ENCODE measurements at regions not wholly inside any gene's neighbourhood (a gene's known extent, or its start where the extent isn't known, plus 50 kb on each side); places are given as distances from the start of the nearest gene placed in this dataset.

- DNase-seq = peak; percentile 85
- peak overlapping the region; percentile 74 for H3K27ac ChIP-seq
- H3K36me3 ChIP-seq = no peaks in the 10 kb centered on the region
- ATAC-seq = peak; percentile 86
- peaks cover 7% of the 10 kb centered on the region for H3K4me1 ChIP-seq
- no peaks in the 10 kb centered on the region for H3K27me3 ChIP-seq
- intact Hi-C loops (cut with DNase I) = no loop called here
- no peaks in the 10 kb centered on the region for H3K9me3 ChIP-seq
- no peak for TF ChIP-seq CTCF (IDR thresholded peaks at IDR 0.05)
- H3K4me3 ChIP-seq = no peak overlapping the region
These were observed 54.3 kb downstream of the FAM241B start for GRCh38 chr10:69684020-69684980.

- TF ChIP-seq CTCF (IDR thresholded peaks at IDR 0.05) = no peak
- peak; percentile 13 for ATAC-seq
- no peaks in the 10 kb centered on the region for H3K36me3 ChIP-seq
These were observed 54.9 kb downstream of the FAM241B start for GRCh38 chr10:69684981-69685353.

GRCh38 chr10:69685426-69685801, 55.4 kb downstream of the FAM241B start:
- no peak for TF ChIP-seq CTCF (IDR thresholded peaks at IDR 0.05)
- no peak for DNase-seq

More at GRCh38 chr10:69684981-69685353, 54.9 kb downstream of the FAM241B start:
- Histone ChIP-seq H3K27me3 (no peaks in the 10 kb centered on the region), H3K27ac (peak overlapping the region; percentile 74), H3K4me3 (no peak overlapping the region), H3K4me1 (peaks cover 7% of the 10 kb centered on the region), H3K9me3 (no peaks in the 10 kb centered on the region)
- intact Hi-C loops (cut with DNase I) = no loop called here
- DNase-seq = peak; percentile 41

GRCh38 chr10:69685802-69686585, 55.9 kb downstream of the FAM241B start:
- Histone ChIP-seq H3K9me3 (no peaks in the 10 kb centered on the region), H3K4me1 (peaks cover 7% of the 10 kb centered on the region), H3K36me3 (no peaks in the 10 kb centered on the region), H3K27me3 (no peaks in the 10 kb centered on the region), H3K4me3 (no peak overlapping the region), H3K27ac (peak overlapping the region; percentile 11)
- no peak for TF ChIP-seq CTCF (IDR thresholded peaks at IDR 0.05)
- ATAC-seq (peak; percentile 15), DNase-seq (peak; percentile 66)
- intact Hi-C loops (cut with DNase I) = no loop called here

More at GRCh38 chr10:69685426-69685801, 55.4 kb downstream of the FAM241B start:
- intact Hi-C loops (cut with DNase I) = no loop called here
- Histone ChIP-seq H3K27me3 (no peaks in the 10 kb centered on the region), H3K4me3 (no peak overlapping the region), H3K27ac (peak overlapping the region; percentile 74), H3K9me3 (no peaks in the 10 kb centered on the region), H3K36me3 (no peaks in the 10 kb centered on the region), H3K4me1 (peaks cover 7% of the 10 kb centered on the region)
- ATAC-seq = no peak

GRCh38 chr10:69686866-69687265, 56.8 kb downstream of the FAM241B start:
- intact Hi-C loops (cut with DNase I) = no loop called here
- ATAC-seq (no peak), DNase-seq (no peak)
- Histone ChIP-seq H3K36me3 (no peaks in the 10 kb centered on the region), H3K4me1 (peaks cover 7% of the 10 kb centered on the region), H3K4me3 (no peak overlapping the region), H3K9me3 (no peaks in the 10 kb centered on the region), H3K27me3 (no peaks in the 10 kb centered on the region), H3K27ac (no peak overlapping the region)
- no peak for TF ChIP-seq CTCF (IDR thresholded peaks at IDR 0.05)
